GM19397 (cell line): ENCODE measurements at regions not wholly inside any gene's neighbourhood (a gene's known extent, or its start where the extent isn't known, plus 50 kb on each side); places are given as distances from the start of the nearest gene placed in this dataset.

ENCODE experiments used
- ATAC-seq: cut with Tn5 transposase; IDR thresholded peaks from one replicate; pipeline ENCODE4 v1.9.1; 2021; ENCODE audit warnings: mild to moderate bottlenecking, moderate library complexity; ENCODE audit not compliant: unreplicated experiment

DNA sequence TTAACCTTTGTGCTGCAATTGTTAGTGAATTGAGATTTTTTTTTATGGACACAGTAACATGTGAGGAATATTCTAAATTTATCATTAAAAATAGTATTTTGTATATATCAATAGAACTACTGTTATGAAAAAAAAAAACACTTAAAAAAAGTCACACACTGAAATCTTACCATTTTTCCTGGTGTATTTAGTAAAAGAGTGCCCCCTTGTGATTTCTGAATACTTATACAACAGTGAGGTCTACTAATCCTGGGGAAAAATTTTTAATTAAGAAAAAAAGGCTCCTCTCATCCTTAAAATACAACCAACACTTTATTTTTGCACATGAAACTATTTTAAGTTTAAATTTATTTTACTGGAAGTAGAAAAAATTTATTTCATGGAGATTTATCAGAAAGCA, 56.4 kb upstream of the SPOCK3 start:
- no peak for ATAC-seq

DNA sequence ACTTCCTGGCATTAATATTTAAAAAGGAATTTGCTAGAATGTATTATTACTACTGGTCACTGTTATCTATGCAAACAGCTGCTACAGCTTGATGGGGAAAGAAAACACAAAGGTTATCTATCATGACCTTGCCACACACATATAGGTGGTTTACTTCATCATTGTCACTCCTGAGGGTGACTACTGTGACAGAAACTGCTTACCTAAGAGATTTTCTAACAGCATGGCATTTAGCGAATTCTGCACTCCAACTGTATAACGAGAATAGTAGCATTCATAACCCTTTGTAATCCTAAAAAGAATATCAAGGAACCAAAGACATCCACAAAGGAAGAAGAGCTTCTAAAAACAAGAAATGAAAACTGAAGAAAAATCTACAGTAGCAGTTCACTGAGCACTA, 74.6 kb upstream of the SPOCK3 start:
- no peak for ATAC-seq

DNA sequence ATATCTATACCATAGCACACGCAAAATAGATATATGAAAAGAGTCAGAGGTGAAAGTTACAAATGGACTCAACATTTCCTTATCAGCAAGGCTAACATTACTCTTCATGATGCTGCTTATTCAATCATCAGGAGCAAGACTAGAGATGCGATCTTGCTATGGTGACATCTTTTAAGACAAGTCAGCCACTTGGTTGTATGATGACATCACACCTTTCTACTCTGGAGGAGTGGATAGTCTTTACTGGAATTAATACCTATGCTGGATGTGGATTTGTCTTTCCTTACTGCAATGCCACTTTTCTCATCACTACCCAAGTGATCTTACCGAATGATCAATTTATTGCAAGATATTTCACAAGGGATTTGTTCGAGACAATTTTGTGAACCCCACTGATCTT, 87.0 kb upstream of the SPOCK3 start:
- ATAC-seq = no peak

DNA sequence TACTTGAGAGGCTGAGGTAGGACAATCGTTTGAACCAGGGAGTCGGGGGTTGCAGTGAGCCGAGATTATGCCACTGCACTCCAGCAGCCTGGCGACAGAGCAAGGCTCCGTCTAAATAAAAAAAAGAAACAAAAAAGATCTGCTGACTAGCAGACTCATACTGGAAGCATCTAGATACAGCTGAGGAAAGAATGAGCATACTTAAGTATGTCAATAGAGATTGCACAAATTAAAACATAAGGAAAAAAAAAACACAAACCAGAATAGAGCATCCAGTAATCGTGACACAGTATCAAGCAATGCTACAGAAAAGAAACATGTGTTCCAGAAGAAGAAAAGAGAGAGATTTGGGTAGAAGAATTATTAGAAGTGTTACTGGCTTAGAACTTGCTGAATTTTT, 105.5 kb upstream of the SPOCK3 start:
- no peak for ATAC-seq

DNA sequence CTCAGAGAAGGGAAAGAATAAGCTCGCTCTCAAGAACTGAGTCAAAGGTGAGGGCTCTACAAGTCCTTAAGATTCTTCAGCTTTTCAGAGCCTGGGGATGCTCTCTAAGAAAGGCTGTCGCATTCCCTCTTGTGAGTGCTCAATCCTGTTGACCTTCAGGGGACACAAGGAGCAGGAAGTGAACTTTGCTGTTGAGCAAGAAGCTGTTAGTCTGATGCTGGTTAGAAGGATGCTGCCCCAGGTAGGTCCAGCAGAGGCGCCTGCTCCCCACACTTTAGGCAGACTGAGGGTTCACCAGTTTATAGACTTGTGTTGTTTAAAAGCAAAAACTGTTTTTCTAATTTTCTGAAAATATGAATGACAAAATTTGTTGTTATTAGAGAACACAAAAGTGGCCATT, 125.4 kb upstream of the SPOCK3 start:
- ATAC-seq = no peak

DNA sequence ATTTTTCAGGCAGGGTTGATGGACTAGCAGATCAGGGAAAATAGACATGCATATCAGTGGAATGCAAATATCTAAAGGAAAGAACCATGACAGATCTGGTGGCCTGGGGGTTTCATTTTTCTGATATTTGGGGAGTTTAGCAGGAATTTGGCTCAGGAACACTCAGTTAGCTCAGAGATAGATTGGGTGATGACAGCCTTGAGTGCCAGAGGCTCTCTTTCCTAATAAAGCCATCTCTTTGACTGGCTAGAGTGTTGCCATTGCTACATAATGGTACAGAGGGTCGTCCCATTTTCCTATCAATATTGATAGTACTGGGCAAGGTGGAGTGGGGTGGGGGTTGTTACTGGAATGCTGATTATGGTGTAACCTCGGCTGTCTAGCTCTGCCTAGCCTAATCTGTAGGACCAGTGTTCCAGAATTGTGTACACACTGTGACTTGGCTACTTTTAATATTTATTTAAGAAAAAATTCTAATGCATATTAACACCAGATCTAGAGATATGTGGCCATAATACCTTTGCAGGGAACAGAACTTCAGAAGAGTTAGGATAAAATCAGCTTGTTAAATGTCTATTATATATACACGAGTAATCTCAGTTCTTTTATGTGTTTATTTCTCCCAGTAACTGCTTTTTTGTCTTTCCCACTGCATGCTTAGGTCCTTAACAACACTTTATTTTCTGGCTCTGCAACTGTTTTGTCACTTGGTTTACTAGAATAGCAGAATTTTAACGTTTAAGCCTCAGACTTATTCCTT, 145.0 kb upstream of the SPOCK3 start:
- no peak for ATAC-seq

DNA sequence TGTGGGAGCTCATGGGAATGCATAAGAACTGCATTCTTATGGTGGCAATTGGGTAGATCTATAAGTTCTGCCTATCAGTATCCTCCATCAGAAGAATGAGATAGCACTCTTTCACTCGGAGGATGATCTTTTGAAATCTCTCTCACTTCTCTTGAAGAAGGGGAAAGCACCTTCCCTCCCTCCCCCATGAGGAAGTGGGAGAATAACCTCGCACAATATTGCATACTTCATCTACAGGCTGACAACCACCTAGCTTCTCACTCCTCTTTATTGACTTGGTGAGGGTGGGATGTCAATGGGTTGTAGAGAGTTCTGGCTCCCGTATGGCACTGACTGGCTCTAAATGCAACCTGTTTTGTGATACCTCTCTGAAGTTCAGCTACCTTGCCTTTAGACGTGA, 146.7 kb upstream of the SPOCK3 start:
- no peak for ATAC-seq

DNA sequence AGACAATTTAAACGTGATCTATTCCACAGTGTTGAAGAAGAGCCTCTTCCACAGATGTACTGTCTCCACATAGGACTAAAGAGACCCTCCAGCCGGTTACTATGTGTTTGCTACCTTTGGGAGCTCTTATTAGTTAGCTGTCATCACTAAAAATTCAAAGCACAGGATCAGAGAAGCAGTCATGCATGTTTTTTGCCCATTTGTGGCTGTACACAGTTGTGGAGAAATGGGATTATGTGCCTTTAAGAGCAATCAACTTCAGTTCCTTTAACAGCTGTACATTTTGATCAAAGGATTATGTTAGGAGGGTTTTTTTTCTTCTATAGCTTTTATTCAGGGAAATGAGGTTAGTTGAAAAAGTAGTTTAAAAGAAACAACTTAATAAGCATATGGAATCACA, 149.0 kb upstream of the SPOCK3 start:
- ATAC-seq = no peak

DNA sequence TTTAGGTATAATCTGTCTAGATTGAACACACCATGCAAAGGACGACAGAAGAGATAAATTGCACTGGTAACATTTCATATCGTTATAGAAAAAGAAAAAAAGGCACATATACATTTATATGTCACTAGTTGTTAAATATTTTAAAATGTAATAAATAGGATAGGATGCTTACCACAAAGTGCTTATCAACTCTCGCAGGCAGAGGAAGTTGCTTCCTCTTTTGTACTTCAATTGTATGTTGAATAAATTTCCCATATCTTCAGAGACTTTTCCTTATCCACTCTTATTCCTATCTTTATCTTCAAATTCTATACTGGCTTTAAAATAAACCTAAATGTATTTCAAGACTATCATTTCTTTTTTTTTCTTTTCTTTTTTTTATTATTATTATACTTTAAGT, 163.3 kb upstream of the SPOCK3 start:
- no peak for ATAC-seq

DNA sequence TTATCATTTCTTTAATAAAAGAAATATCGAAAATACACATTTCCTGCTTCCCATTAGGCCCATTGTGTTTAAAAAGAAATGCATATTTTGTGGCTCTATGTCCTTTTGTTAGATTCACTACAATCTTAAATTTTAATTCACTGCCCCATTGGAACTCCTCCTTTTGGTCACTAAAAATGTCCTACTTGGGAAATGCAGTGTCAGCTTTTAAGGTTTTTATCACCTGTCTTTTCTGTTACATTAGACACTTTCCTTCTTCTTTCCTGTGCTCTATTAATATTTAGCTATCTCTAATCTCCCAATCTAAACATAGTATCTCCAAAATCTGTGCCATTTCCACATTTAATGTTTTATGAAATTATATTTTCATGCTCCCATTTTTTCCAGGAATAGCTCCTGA, 164.9 kb upstream of the SPOCK3 start:
- ATAC-seq = no peak

DNA sequence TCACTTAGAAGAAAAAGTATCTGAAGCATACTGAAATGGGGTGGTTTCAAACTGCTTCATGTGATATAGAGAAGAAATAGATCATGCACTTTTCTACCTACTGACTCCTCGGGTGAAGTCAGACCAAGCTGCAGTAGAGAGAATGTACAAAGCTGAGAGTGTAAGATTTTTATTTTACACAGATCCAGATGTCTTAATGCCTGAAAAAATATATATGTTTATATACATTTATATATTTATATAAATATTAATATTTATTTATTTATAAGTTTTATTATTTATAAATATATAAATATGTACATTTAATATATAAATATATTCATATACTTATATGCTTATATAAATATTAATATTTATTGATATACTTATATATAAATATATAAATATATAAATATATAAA, 171.9 kb upstream of the SPOCK3 start:
- no peak for ATAC-seq

DNA sequence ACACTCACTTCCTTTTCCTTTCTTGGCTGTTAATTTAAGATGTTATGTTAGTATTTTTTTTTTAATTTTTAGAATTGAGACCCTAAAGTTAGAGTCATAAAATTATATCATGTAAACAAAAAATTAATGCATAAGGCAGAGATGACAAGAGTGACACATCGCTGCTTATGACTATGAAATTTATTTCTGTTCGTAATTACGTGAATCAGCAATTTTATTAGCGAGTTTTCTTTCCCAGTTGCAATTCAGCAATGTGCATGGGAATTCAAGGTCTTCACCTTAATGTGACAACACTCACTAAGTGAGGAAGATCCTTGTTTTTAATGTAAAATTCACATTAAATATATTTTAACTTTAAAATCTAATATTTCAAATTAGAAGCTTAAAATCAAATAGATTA, 181.2 kb upstream of the SPOCK3 start:
- ATAC-seq = no peak

DNA sequence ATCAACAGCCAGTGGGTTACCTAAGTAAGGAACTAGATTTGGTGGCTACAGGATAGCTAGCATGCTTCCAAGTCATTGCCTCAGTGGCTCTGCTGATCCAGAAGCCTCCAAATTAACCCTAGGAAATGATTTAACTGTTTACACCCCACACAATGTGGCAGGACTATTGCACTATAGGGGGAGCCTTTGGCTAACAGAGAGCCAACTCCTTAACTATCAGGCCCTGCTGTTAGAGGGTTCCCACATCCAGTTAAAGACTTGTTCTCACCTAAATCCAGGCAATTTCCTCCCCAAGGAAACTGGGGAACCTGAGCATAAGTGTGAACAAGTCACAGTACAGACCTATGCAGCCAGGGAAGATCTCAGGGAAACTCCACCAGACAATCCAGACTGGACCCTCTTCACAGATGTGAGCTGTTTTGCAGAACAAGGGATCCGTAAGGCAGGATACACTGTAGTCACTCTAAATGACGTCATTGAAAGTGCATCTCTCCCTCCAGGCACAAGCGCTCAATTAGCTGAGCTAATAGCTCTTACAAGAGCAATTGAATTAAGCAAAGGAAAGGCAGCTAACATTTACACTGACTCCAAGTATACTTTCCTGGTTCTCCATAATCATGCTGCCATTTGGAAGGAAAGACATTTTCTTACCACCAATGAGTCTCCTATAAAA, 185.3 kb upstream of the SPOCK3 start:
- ATAC-seq = no peak

DNA sequence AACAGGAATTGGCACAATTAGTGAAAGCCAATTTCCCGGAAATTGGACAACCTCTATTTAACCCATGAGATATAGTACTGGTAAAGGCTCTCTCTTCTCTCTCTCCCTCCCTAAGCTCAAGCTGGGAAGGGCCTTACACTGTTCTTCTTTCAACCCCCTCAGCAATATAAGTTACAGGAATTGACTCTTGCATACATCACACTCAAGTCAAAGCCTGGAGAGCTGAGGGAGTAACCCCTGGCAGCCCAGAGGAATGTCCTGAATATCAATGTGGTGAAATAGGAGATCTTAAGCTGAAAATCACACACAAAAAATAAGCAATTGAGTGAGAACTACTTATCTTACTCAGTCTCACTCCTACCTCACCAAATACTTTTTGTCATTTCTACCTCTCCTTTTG, 186.9 kb upstream of the SPOCK3 start:
- ATAC-seq = no peak

DNA sequence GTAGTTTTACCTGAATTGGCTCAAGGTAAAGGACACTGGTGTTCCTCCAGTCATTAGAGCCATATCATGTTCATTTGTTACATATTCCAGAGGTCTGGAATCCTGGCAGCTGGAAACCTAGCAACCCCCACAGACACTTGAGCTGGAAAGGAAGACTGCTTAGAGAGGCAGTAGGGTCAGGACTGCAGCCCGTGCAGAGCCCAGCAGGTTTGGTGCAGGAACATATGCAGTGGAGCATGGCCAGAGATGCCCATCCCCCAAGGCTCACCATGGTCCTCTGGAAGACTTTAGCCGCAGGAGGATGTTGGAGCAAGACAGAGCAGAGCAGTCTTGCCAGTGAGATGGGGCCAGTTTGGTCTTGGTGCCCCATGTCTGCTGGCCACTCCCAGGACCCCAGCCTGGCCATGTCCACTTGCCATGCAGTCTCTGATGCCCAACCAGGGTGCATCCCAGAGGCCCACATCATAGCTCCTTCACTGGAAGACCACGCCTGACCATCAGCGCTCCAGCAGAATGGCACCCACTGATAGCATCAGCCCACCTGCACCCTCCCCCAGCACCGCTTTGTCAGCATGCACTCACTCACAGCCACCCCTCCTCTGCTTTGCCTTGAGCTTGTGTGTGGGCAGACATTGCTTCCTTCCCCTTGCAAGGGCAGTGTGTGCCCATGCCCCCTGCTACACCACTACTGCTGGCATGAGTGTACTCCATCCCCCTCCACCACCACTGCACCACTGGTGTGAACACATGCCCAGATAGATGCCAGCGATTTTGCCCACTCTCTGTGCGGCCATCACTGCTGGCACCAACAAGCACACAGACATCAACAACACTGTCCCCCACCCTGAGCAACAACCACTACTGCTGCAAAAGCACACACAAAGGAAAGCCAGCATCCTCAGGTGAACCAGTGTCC, 190.3 kb upstream of the SPOCK3 start:
- ATAC-seq = no peak

DNA sequence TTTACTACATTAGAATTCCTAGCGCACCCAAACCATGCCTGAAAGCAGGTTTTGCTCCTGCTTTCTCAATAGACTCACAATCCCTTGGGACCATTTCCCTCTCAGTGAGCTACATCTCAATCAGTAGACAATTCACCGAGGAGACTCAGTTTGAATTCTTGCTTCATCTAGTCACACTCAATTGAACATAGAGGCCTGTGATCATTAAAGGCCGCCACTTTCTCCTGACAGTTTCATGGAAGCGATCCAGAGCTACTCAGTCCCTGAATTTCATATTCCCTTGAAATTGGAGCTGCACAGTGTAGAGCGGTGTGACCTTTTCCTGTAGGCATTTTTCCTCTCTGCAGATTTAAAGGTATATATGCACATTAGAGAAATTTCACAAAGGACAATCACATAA, 193.9 kb upstream of the SPOCK3 start:
- ATAC-seq = no peak

DNA sequence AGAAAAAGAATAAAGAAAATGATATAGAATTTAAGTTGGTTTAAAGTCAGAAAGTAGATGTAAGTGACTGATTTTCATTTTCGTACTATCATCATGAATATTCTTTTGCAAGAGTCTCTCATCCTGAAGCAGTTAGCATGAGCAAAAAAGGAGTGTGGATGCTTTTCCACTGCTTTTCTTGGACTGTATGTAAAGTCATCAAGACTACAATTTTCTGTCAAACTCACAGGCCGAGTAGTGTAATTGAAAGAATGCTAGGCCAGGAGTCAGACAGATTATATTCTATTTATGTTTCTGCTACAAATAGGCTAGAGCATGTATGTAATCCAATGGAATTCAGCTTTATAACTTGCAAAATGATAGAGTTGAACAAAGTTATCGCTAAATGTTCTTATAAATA, 197.1 kb upstream of the SPOCK3 start:
- ATAC-seq = no peak

DNA sequence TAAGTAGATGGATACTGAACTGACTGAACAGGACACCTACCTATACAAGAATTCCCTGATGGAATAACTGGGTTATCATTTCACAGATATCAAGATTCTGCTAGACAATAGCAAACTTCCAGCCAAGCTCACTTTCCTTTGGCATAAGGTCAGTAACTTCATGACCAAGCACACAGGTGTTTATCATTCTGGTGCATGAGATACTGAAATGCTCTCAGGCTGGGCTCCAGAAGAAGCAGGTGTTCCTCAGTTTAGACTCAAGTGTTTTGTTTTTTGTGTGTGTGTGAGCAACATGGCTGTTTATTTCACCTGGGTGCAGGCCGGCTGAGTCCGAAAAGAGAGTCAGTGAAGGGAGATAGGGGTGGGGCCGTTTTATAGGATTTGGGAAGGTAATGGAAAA, 201.5 kb upstream of the SPOCK3 start:
- no peak for ATAC-seq

DNA sequence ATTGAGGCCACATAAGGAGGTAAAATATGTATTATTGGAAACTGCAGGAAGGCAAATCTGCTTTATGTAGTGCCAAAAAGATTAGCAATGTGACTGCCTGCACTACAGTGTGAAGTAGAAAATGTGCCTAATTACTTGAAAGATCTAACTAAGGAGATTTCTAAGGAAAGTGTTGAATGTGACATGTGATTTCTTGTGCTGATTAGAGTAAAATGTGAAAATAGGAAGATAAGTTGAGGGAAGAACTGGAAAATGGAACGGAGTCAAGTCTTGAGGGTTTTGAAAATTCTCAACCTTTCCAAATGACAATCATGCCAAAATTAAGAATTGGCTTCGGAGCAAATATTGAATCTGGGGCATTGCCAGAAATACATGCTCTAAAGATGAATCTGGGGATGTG, 209.5 kb upstream of the SPOCK3 start:
- no peak for ATAC-seq

DNA sequence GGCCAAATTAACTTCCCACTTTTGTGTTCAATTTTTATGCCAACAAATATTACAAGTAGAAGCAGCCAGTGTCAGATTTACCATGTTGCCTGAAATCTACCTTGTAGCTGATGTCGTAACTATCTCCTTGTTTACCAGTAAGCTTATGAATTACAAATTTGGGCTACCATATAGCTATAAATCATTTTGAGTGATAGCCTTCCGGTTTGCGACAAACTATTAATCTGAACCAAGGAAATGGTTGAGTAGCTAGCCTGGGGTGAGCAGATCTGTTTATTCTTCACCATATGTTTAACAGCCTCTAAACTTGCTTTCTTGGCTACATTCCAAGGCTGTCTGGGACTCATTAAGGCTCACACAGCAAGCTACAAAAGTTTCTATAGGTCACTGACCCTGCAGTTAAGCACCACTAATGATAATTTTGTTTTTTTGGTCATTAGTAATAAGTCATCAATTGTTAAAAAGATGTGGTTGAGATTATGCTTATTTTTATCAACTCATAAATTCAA, 218.7 kb upstream of the SPOCK3 start:
- no peak for ATAC-seq

DNA sequence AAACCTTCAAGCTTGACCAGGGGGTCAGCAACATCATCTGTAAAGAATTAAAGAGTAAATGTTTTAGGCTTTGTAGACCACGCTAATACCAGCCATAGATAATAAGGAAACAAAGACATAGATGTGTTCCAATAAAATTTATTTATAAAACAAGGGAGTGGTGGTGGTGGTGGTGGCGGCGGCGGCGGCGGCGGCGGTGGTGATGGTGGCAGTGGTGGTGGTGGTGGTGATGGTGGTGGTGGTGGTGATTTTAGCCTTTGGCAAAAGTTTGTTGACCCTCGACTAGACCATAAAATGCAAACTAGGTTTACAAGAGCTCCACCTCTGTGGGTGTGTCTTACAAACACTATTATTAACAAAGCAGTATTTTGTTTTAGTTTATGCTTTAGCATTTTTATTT, 222.3 kb upstream of the SPOCK3 start:
- ATAC-seq = no peak

DNA sequence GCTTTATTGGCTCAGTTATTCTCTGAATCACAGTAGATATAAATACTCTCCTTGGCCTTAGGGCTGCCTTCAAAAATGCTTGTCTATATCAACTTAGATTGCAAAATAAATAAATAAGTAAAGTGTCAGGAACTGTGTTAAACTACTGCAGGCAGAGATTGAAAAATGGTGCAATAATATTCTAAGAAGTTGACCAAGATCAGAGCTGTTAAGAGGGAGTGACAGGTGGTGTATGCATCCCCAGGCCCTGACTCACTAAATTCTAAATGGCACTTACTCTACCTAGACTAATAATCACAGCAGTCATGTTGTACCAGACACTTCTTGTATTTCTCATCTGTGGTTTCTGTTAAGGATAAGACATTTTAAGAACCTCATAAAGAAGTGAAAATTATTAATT, 235.1 kb upstream of the SPOCK3 start:
- ATAC-seq = no peak
